ENCODE measurements at regions not wholly inside any gene's neighbourhood (a gene's known extent, or its start where the extent isn't known, plus 50 kb on each side); places are given as distances from the start of the nearest gene placed in this dataset.

DNA sequence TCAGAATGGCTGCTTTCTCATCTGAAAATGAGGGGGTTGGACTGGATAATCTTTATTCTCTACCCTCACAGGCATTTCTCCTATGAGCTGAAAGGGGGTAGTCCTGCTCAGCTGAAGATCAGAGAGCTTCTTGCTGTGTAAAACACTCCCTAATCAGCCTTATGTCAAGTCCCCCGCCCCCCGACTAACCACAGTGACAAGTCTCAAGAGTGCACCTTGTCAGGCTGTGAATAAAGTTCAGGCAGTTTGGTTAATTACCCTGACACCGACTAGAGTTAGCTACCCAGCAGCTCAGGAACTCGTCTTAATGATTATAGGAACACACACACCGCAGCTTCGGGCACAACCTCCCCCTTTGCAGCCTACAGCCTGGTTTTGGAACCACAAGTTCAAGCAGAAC lies 513.7 kb downstream of the RPS24 start:
- no peak for DNase-seq (ENCODE audit: extremely low spot score)
- ChIA-PET CTCF (interaction anchor here (1.2 kb wide), 1 partner anchor 11 kb away, joined by 3 read pairs; no protein-coding TSS in a partner anchor), POLR2A (no interaction called here)

DNA sequence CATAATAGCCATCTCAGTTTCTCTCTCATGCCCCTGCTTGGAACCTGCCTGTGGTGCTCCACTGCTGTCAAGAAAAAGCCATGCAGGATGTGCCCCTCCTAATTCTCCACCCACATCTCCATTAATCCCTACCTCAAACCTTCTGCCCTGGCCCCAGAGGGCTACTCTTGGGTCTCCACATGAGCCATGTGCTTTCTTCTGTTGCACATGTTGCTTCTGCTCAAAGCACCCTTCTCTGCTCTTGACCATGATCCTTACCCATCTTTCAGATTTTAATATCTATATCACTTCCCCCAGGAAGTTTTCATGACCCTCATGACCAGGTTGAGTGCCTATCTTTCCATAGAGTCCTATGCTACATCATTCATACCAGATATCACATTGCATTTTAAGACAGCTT lies 514.2 kb downstream of the RPS24 start:
- TF ChIP-seq, protein P1, sequence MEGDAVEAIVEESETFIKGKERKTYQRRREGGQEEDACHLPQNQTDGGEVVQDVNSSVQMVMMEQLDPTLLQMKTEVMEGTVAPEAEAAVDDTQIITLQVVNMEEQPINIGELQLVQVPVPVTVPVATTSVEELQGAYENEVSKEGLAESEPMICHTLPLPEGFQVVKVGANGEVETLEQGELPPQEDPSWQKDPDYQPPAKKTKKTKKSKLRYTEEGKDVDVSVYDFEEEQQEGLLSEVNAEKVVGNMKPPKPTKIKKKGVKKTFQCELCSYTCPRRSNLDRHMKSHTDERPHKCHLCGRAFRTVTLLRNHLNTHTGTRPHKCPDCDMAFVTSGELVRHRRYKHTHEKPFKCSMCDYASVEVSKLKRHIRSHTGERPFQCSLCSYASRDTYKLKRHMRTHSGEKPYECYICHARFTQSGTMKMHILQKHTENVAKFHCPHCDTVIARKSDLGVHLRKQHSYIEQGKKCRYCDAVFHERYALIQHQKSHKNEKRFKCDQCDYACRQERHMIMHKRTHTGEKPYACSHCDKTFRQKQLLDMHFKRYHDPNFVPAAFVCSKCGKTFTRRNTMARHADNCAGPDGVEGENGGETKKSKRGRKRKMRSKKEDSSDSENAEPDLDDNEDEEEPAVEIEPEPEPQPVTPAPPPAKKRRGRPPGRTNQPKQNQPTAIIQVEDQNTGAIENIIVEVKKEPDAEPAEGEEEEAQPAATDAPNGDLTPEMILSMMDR (IDR thresholded peaks at IDR 0.05; ENCODE audit: control extremely low read depth, extremely low read depth, low read depth, missing control alignments), result no peak
- DNase-seq (ENCODE audit: extremely low spot score), result no peak
- CTCF ChIA-PET, result interaction anchor here (1.2 kb wide), 1 partner anchor 10 kb away, joined by 3 read pairs; no protein-coding TSS in a partner anchor
- POLR2A ChIA-PET, result no interaction called here

More for the DNA sequence above, 513.7 kb downstream of the RPS24 start:
- TF ChIP-seq, protein P1 (IDR thresholded peaks at IDR 0.05; ENCODE audit: control extremely low read depth, extremely low read depth, low read depth, missing control alignments), result no peak

DNA sequence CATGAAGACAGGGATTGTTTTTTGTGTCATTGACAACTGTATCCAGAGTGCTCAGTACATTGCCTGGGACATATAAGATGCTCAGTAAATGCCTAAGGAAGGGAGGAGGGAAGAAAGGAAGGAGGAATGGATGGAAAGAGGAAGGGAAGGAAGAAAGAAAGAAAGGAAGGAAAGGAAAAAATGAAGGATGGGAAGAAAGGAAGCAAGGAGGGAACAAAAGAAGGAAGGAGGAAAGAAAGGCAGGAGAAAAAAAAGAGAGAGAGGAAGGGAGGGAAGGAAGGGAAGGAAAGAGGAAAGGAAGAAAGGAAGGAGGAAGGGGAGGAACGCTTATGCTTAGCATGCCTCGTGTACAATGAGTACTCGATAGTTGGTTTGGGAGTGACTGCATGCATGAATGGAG lies 514.7 kb downstream of the RPS24 start:
- POLR2A ChIA-PET, result no interaction called here
- TF ChIP-seq, protein P1 (IDR thresholded peaks at IDR 0.05; ENCODE audit: control extremely low read depth, extremely low read depth, low read depth, missing control alignments), result no peak
- CTCF ChIA-PET, result no interaction called here
- DNase-seq (ENCODE audit: extremely low spot score), result no peak

DNA sequence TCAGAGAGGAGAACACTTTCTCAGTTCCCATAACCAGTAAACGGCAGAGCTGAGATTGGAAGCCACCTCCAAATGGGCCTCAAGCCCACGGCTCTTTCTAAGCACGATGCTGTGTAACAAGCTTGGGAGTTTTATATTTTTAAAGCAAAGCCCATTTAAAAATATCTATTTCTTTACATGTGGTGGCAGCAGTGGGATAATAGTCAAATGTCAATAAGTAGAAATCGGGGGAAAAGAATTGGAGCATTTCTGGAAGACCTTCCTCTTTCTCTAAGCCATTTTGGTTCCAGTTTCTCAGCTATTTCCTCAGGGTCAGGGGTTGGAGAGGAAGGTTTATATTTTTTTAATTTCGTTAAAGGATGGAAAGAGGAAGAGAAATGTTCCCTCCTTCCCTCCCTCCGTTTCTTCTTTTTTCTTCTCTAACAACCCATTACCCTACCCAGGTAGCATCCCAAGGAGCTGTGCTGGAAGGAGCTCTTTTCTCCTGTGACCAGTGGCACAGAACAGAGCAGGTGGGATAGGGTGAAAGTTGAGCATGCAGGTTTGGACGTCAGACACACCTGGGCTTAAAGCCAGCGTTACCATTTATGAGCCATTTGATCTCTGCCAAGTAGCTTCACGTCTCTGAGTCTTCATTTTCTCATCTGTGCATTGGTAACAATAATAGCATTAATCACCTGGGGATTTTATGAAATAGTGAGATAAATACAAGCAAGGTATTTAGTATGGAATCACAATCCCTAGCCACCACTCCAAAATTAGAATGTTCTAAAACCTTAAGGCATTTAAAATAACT lies 515.7 kb downstream of the RPS24 start:
- CTCF ChIA-PET, result interaction anchor here (1.0 kb wide), 1 partner anchor 16 kb away, joined by 3 read pairs; no protein-coding TSS in a partner anchor

DNA sequence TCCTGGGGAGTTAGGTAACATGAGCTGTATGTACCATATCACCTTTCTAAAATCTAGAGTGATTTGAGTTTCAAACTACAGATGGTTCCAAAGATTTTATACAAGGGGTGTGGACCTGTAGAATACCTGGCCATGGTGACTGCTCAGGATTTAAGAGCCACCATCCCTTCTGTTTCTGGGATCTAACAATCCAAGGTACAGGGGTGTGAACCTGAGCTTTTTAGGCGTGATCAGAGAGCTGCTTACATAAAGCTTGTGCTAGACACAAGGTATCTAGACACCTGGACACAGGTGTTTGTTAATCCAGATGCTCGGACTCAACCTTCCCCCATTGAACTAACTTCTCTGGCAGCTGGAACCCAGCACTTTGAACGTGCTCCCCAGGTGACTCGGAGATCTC lies 516.4 kb downstream of the RPS24 start:
- POLR2A ChIA-PET, result no interaction called here
- TF ChIP-seq, protein P1 (IDR thresholded peaks at IDR 0.05; ENCODE audit: control extremely low read depth, extremely low read depth, low read depth, missing control alignments), result no peak
- DNase-seq (ENCODE audit: extremely low spot score), result no peak
- CTCF ChIA-PET, result interaction anchor here (1.0 kb wide), 1 partner anchor 15 kb away, joined by 3 read pairs; no protein-coding TSS in a partner anchor

More for the DNA sequence above, 515.7 kb downstream of the RPS24 start:
- TF ChIP-seq, protein P1 (IDR thresholded peaks at IDR 0.05; ENCODE audit: control extremely low read depth, extremely low read depth, low read depth, missing control alignments), result no peak
- POLR2A ChIA-PET, result no interaction called here
- no peak for DNase-seq (ENCODE audit: extremely low spot score)

DNA sequence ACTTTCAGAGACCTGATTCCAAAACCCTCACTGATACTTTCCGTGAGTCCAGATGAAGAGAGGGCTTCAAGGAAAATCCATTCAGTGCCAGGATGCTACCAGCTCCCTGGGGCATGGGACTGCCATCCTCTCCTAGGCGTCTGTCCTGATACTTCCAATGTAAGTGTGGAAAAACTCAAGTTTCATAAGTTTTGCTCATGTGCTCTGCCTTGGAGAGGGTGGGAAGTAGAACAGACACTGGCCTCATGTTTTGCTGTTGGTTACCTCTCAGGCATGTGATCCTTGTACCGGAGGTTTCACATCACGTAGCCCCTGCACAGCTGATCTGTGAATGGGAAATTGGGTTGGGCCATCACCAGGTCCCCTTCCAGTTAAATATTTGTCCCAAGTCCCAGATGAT lies 517.1 kb downstream of the RPS24 start:
- TF ChIP-seq, protein P1 (IDR thresholded peaks at IDR 0.05; ENCODE audit: control extremely low read depth, extremely low read depth, low read depth, missing control alignments), result no peak
- CTCF ChIA-PET, result no interaction called here
- no peak for DNase-seq (ENCODE audit: extremely low spot score)
- POLR2A ChIA-PET, result no interaction called here

Measured in GM10248 (cell line).